ENCODE measurements at regions not wholly inside any gene's neighbourhood (a gene's known extent, or its start where the extent isn't known, plus 50 kb on each side); places are given as distances from the start of the nearest gene placed in this dataset.

GRCh38 chr7:55642266-55642665 is 70.0 kb upstream of the VOPP1 start:
- ChIA-PET CTCF (ENCODE audit: partially characterized antibody) (interaction anchor here (0.7 to 3.6 kb wide), 14 partner anchors 9 to 441 kb away, joined by 3 to 37 read pairs (median 6); partner anchors contain the start of gene NIPSNAP2), POLR2A (ENCODE audit: partially characterized antibody) (interaction anchor here (1.1 to 1.5 kb wide), 4 partner anchors 70 to 432 kb away, joined by 3 to 4 read pairs (median 3); partner anchors contain the start of genes CCT6A, PSPH and VOPP1)
- no peaks in the 10 kb centered on the region for H3K9me3 ChIP-seq (ENCODE audit: control insufficient read depth in 1 of 2, low read length in 2 of 2)

GRCh38 chr7:55641811-55642210 is 69.5 kb upstream of the VOPP1 start:
- H3K4me1 Mint-ChIP-seq, result peaks cover 9 to 11% (median 10%) of the 10 kb centered on the region in 4 donors
- peaks cover 0 to 5% (median 0%) of the 10 kb centered on the region in 8 donors for H3K9me3 Mint-ChIP-seq
- H3K27ac Mint-ChIP-seq, result peak overlapping the region in 2 of 7 donors; percentile 19 to 55
- peaks cover 0 to 1% of the 10 kb centered on the region in 2 donors for H3K27me3 Mint-ChIP-seq
- peaks cover 14% of the 10 kb centered on the region for H3K4me1 ChIP-seq (ENCODE audit: insufficient read depth, low read length)
- DNase-seq, result peak; percentile 4 to 41 (median 24)
- POLR2A ChIA-PET (ENCODE audit: partially characterized antibody), result interaction anchor here (1.1 to 1.5 kb wide), 5 partner anchors 70 to 432 kb away, joined by 3 to 5 read pairs (median 3); partner anchors contain the start of genes CCT6A, PSPH and VOPP1
- H3K36me3 Mint-ChIP-seq, result no peaks in the 10 kb centered on the region
- no peak overlapping the region for H3K4me3 ChIP-seq (ENCODE audit: low read length in 2 of 2)
- CTCF ChIA-PET (ENCODE audit: partially characterized antibody), result interaction anchor here (0.7 to 3.6 kb wide), 26 partner anchors 10 to 460 kb away, joined by 3 to 37 read pairs (median 4); partner anchors contain the start of gene NIPSNAP2
- intact Hi-C loops (cut with micrococcal nuclease), result loop anchor here (1.0 kb wide), 3 partner anchors 81 to 432 kb away; partner anchors contain the start of gene NIPSNAP2
- no peak overlapping the region for H3K27ac ChIP-seq (ENCODE audit: low read depth, low read length)
- no peaks in the 10 kb centered on the region for H3K27me3 ChIP-seq (ENCODE audit: insufficient read depth, low read length)
- no peaks in the 10 kb centered on the region for H3K9me3 ChIP-seq (ENCODE audit: control insufficient read depth in 1 of 2, low read length in 2 of 2)
- peak overlapping the region in 3 of 8 donors; percentile 18 to 52 (median 39) for H3K4me3 Mint-ChIP-seq
- H3K36me3 ChIP-seq (ENCODE audit: insufficient read depth, low read length), result no peaks in the 10 kb centered on the region

More at GRCh38 chr7:55642266-55642665, 70.0 kb upstream of the VOPP1 start:
- Mint-ChIP-seq H3K36me3 (no peaks in the 10 kb centered on the region), H3K9me3 (peaks cover 0 to 5% (median 0%) of the 10 kb centered on the region in 8 donors), H3K4me3 (no peak overlapping the region), H3K4me1 (peaks cover 9 to 11% (median 10%) of the 10 kb centered on the region in 4 donors), H3K27ac (peak overlapping the region in 1 of 7 donors; percentile 35), H3K27me3 (peaks cover 0 to 1% of the 10 kb centered on the region in 2 donors)
- intact Hi-C loops (cut with micrococcal nuclease), result no loop called here
- no peaks in the 10 kb centered on the region for H3K36me3 ChIP-seq (ENCODE audit: insufficient read depth, low read length)
- no peaks in the 10 kb centered on the region for H3K27me3 ChIP-seq (ENCODE audit: insufficient read depth, low read length)
- peaks cover 14% of the 10 kb centered on the region for H3K4me1 ChIP-seq (ENCODE audit: insufficient read depth, low read length)
- H3K4me3 ChIP-seq (ENCODE audit: low read length in 2 of 2), result no peak overlapping the region
- H3K27ac ChIP-seq (ENCODE audit: low read depth, low read length), result no peak overlapping the region
- DNase-seq, result no peak

DNA sequence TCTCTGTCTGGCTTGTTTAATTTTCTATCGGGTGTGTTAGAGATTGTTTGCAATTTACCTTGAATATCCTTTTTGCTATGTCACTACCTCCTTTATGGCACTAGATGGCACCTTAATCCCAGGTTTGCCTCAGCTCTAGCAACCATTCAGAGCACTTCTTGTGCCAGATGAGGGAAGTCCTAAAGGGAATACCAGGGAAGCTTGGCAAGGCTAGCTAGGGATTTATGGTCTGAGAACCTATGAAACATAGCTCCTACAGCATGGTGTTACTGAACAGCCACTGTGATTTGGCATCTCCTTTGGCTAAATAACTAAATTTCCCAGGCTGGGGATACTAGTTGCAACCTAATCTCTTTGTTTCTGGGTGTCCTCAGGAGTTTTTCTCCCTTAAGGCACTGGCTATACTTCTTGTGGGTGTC is 69.0 kb upstream of the VOPP1 start:
- H3K36me3 Mint-ChIP-seq, result no peaks in the 10 kb centered on the region
- no peaks in the 10 kb centered on the region for H3K27me3 ChIP-seq (ENCODE audit: insufficient read depth, low read length)
- peaks cover 9 to 11% (median 10%) of the 10 kb centered on the region in 4 donors for H3K4me1 Mint-ChIP-seq
- no peaks in the 10 kb centered on the region for H3K36me3 ChIP-seq (ENCODE audit: insufficient read depth, low read length)
- DNase-seq, result peak; percentile 46 to 63 (median 59)
- H3K4me3 ChIP-seq (ENCODE audit: low read length in 2 of 2), result no peak overlapping the region
- H3K27ac Mint-ChIP-seq, result peak overlapping the region in 1 of 7 donors; percentile 19
- peaks cover 0 to 1% of the 10 kb centered on the region in 2 donors for H3K27me3 Mint-ChIP-seq
- no peaks in the 10 kb centered on the region for H3K9me3 ChIP-seq (ENCODE audit: control insufficient read depth in 1 of 2, low read length in 2 of 2)
- H3K4me3 Mint-ChIP-seq, result peak overlapping the region in 1 of 8 donors; percentile 39
- POLR2A ChIA-PET (ENCODE audit: partially characterized antibody), result interaction anchor here (0.7 to 1.5 kb wide), 5 partner anchors 323 to 433 kb away, joined by 3 to 5 read pairs (median 3); partner anchors contain the start of genes CCT6A and PSPH
- intact Hi-C loops (cut with micrococcal nuclease), result loop anchor here (1.0 kb wide), 3 partner anchors 82 to 433 kb away; partner anchors contain the start of gene NIPSNAP2
- H3K4me1 ChIP-seq (ENCODE audit: insufficient read depth, low read length), result peaks cover 14% of the 10 kb centered on the region
- CTCF ChIA-PET (ENCODE audit: partially characterized antibody), result interaction anchor here (0.7 to 3.6 kb wide), 24 partner anchors 10 to 460 kb away, joined by 3 to 37 read pairs (median 4); partner anchors contain the start of gene NIPSNAP2
- no peak overlapping the region for H3K27ac ChIP-seq (ENCODE audit: low read depth, low read length)
- H3K9me3 Mint-ChIP-seq, result peaks cover 0 to 5% (median 0%) of the 10 kb centered on the region in 8 donors

DNA sequence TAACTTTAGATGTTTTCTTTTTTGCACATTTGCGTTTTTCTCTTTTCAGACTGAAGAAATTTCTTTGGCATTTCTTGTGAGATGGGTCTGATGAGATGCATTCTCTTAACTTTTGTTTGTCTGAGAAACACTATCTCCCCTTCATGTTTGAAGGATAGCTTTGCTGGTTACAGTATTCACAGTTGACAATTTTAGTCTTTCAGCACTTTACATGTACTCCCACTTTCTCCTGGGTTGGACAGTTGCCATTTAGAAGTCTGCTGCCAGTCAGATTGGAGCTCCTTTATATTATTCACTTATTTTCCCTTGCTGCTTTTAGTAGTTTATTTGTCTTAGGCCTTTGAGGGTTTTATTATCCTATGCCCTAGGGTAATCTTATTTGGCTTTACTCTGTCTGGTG is 67.3 kb upstream of the VOPP1 start:
- ChIA-PET POLR2A (ENCODE audit: partially characterized antibody) (no interaction called here), CTCF (ENCODE audit: partially characterized antibody) (interaction anchor here (1.0 to 3.0 kb wide), 5 partner anchors 9 to 435 kb away, joined by 3 to 25 read pairs (median 6); partner anchors contain the start of gene NIPSNAP2)
- no peaks in the 10 kb centered on the region for H3K9me3 ChIP-seq (ENCODE audit: control insufficient read depth in 1 of 2, low read length in 2 of 2)
- H3K27ac ChIP-seq (ENCODE audit: low read depth, low read length), result no peak overlapping the region
- H3K4me1 ChIP-seq (ENCODE audit: insufficient read depth, low read length), result peaks cover 14% of the 10 kb centered on the region
- Mint-ChIP-seq H3K36me3 (no peaks in the 10 kb centered on the region), H3K27ac (peak overlapping the region in 1 of 7 donors; percentile 7), H3K4me3 (no peak overlapping the region), H3K4me1 (peaks cover 9 to 11% (median 10%) of the 10 kb centered on the region in 4 donors), H3K27me3 (peaks cover 0 to 1% of the 10 kb centered on the region in 2 donors), H3K9me3 (peaks cover 0 to 5% (median 0%) of the 10 kb centered on the region in 8 donors)
- H3K36me3 ChIP-seq (ENCODE audit: insufficient read depth, low read length), result no peaks in the 10 kb centered on the region
- no peak overlapping the region for H3K4me3 ChIP-seq (ENCODE audit: low read length in 2 of 2)
- no peaks in the 10 kb centered on the region for H3K27me3 ChIP-seq (ENCODE audit: insufficient read depth, low read length)
- intact Hi-C loops (cut with micrococcal nuclease), result no loop called here
- DNase-seq, result no peak

DNA sequence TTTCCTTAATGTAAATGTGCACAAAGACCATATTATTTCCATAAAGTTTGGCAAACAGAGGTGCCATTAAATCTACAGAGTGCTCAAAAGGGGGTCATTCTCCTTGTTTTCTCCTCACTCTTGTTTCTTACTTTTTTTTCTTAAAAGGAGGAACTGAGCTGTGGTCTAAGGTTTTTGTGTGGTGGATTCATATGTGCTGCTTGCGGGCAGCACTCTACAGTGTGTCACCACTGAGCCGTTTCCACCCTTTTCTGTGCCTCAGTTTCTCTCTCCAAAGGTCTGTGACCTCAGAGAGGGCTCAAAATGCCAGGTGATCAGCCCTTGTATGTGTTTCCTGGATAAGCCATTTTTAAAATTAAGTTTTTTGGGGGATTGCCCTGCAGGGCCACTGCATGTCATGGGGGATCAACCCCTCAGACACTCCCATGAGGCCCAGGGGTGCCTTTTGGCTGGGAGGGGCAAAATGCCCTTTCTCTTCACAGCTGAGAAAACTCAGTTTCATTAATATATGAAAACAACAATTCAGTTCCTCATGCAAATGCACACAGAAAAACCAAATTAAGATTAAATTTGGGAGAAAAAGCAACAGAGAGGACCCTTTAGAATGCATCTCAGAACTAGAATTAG is 56.9 kb upstream of the VOPP1 start:
- H3K4me3 Mint-ChIP-seq, result no peak overlapping the region
- Histone ChIP-seq H3K4me3 (ENCODE audit: low read length in 2 of 2) (no peak overlapping the region), H3K27me3 (ENCODE audit: insufficient read depth, low read length) (no peaks in the 10 kb centered on the region), H3K27ac (ENCODE audit: low read depth, low read length) (no peak overlapping the region), H3K36me3 (ENCODE audit: insufficient read depth, low read length) (no peaks in the 10 kb centered on the region), H3K9me3 (ENCODE audit: control insufficient read depth in 1 of 2, low read length in 2 of 2) (no peaks in the 10 kb centered on the region), H3K4me1 (ENCODE audit: insufficient read depth, low read length) (no peaks in the 10 kb centered on the region)
- peaks cover 5% of the 10 kb centered on the region in 2 donors for H3K27me3 Mint-ChIP-seq
- no peaks in the 10 kb centered on the region for H3K36me3 Mint-ChIP-seq
- peaks cover 0 to 7% (median 0%) of the 10 kb centered on the region in 8 donors for H3K9me3 Mint-ChIP-seq
- no peak for DNase-seq
- H3K27ac Mint-ChIP-seq, result no peak overlapping the region
- POLR2A ChIA-PET (ENCODE audit: partially characterized antibody), result no interaction called here
- CTCF ChIA-PET (ENCODE audit: partially characterized antibody), result interaction anchor here (3.0 kb wide), 1 partner anchor 12 kb away, joined by 15 read pairs; no protein-coding TSS in a partner anchor
- intact Hi-C loops (cut with micrococcal nuclease), result no loop called here
- H3K4me1 Mint-ChIP-seq, result no peaks in the 10 kb centered on the region

GRCh38 chr7:55624813-55625212 is 52.5 kb upstream of the VOPP1 start:
- Mint-ChIP-seq H3K27ac (no peak overlapping the region), H3K4me1 (no peaks in the 10 kb centered on the region), H3K27me3 (peaks cover 7 to 8% of the 10 kb centered on the region in 2 donors), H3K9me3 (peaks cover 0 to 7% (median under 1%) of the 10 kb centered on the region in 8 donors), H3K36me3 (no peaks in the 10 kb centered on the region), H3K4me3 (no peak overlapping the region)
- ChIA-PET POLR2A (ENCODE audit: partially characterized antibody) (no interaction called here), CTCF (ENCODE audit: partially characterized antibody) (no interaction called here)
- no peak for DNase-seq
- H3K36me3 ChIP-seq (ENCODE audit: insufficient read depth, low read length), result no peaks in the 10 kb centered on the region
- intact Hi-C loops (cut with micrococcal nuclease), result no loop called here
- H3K27me3 ChIP-seq (ENCODE audit: insufficient read depth, low read length), result no peaks in the 10 kb centered on the region
- no peak overlapping the region for H3K4me3 ChIP-seq (ENCODE audit: low read length in 2 of 2)
- H3K4me1 ChIP-seq (ENCODE audit: insufficient read depth, low read length), result no peaks in the 10 kb centered on the region
- H3K9me3 ChIP-seq (ENCODE audit: control insufficient read depth in 1 of 2, low read length in 2 of 2), result no peaks in the 10 kb centered on the region
- H3K27ac ChIP-seq (ENCODE audit: low read depth, low read length), result no peak overlapping the region

DNA sequence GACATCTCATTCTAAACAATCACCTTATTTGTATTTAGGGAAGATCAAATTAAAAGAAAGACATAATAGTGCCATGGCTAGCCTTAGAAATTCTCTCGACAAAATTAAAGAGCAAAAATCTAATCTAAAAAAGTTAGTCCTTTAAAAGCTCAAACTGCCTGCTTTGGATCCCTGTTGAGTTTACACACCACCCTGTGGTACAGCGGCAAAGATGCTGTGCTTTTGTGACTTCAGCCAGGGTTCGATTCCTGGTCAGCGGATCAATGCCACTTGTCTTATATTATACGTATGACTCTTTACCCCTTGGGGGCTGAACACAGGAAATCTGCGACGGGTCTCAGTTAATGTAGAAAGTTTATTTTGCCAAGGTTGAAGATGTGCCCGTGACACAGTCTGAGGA is 51.3 kb upstream of the VOPP1 start:
- H3K36me3 ChIP-seq (ENCODE audit: insufficient read depth, low read length), result no peaks in the 10 kb centered on the region
- H3K27ac Mint-ChIP-seq, result no peak overlapping the region
- peaks cover 0 to 2% of the 10 kb centered on the region in 2 donors for H3K36me3 Mint-ChIP-seq
- POLR2A ChIA-PET (ENCODE audit: partially characterized antibody), result no interaction called here
- H3K27me3 ChIP-seq (ENCODE audit: insufficient read depth, low read length), result no peaks in the 10 kb centered on the region
- intact Hi-C loops (cut with micrococcal nuclease), result no loop called here
- no peak for DNase-seq
- CTCF ChIA-PET (ENCODE audit: partially characterized antibody), result no interaction called here
- no peaks in the 10 kb centered on the region for H3K4me1 Mint-ChIP-seq
- H3K4me3 Mint-ChIP-seq, result no peak overlapping the region
- no peak overlapping the region for H3K27ac ChIP-seq (ENCODE audit: low read depth, low read length)
- H3K4me1 ChIP-seq (ENCODE audit: insufficient read depth, low read length), result no peaks in the 10 kb centered on the region
- peaks cover 7 to 14% of the 10 kb centered on the region in 2 donors for H3K27me3 Mint-ChIP-seq
- H3K9me3 ChIP-seq (ENCODE audit: control insufficient read depth in 1 of 2, low read length in 2 of 2), result no peaks in the 10 kb centered on the region
- peaks cover under 1 to 13% (median 5%) of the 10 kb centered on the region in 8 donors for H3K9me3 Mint-ChIP-seq
- H3K4me3 ChIP-seq (ENCODE audit: low read length in 2 of 2), result no peak overlapping the region
